Gastroesophageal sphincter (tissue), 3 donors: ENCODE measurements at regions not wholly inside any gene's neighbourhood (a gene's known extent, or its start where the extent isn't known, plus 50 kb on each side); places are given as distances from the start of the nearest gene placed in this dataset.

Experiments
- EP300 ChIP-seq: sonication (generic); formaldehyde crosslinking; IDR thresholded peaks from one replicate; pipeline ENCODE4 v1.6.1; 2017; ENCODE audit warnings: antibody characterized with exemption, mild to moderate bottlenecking
- POLR2AphosphoS5 ChIP-seq: sonication (generic); formaldehyde crosslinking; IDR thresholded peaks from one replicate; pipeline ENCODE4 v1.6.1; 2017; ENCODE audit warnings: antibody characterized with exemption
- TF ChIP-seq, protein P1 (sequence below), 4 experiments: fragments of 200-600 bp in 2 of 4; fragments of 450-650 bp in 2 of 4; sonication (generic) in 1 of 4; IDR thresholded peaks; one replicate each; pipeline ENCODE4 v1.5.1; 2017 to 2019; ENCODE audit warnings: antibody characterized with exemption in 4 of 4, mild to moderate bottlenecking in 2 of 4, moderate library complexity in 2 of 4

DNA sequence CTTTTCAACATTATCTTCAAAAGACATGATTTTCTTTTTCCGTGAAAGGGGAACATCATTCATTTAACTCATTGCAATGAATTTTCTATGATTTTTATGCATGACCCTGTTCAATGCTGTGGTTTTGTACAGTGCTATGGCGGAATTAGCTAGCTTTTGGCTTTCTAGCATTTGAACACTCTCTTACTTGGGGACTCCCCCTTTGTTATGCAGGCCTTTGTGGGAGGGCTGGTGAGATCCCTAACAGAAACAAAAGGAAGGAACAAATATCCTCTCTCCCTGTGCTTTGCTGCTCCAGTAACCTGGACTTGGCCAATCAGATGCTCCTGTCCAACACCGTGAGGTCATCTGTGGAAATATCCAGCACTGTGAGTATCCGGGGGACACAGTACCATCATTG, 353.4 kb upstream of the FZD8 start:
- TF ChIP-seq, protein P1, sequence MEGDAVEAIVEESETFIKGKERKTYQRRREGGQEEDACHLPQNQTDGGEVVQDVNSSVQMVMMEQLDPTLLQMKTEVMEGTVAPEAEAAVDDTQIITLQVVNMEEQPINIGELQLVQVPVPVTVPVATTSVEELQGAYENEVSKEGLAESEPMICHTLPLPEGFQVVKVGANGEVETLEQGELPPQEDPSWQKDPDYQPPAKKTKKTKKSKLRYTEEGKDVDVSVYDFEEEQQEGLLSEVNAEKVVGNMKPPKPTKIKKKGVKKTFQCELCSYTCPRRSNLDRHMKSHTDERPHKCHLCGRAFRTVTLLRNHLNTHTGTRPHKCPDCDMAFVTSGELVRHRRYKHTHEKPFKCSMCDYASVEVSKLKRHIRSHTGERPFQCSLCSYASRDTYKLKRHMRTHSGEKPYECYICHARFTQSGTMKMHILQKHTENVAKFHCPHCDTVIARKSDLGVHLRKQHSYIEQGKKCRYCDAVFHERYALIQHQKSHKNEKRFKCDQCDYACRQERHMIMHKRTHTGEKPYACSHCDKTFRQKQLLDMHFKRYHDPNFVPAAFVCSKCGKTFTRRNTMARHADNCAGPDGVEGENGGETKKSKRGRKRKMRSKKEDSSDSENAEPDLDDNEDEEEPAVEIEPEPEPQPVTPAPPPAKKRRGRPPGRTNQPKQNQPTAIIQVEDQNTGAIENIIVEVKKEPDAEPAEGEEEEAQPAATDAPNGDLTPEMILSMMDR (IDR thresholded peaks at IDR 0.05) = no peak
- TF ChIP-seq EP300 (no peak), POLR2AphosphoS5 (no peak)
